G401 (cell line): ENCODE measurements at regions not wholly inside any gene's neighbourhood (a gene's known extent, or its start where the extent isn't known, plus 50 kb on each side); places are given as distances from the start of the nearest gene placed in this dataset.
"Not testable (repeated sequence)": the region's sequence is repeated elsewhere in the genome, so short reads cannot be mapped to it uniquely, and the experiment has no call there.

Experiments
- DNase-seq: peaks from one replicate; pipeline ENCODE4 v3.0.0-alpha.2; 2015; ENCODE audit warnings: low spot score
- in situ Hi-C: cut with HindIII; loops from 2 replicates; pipeline ENCODE4 v1.10.0; 2016; ENCODE audit warnings: low sequenced_read_pairs, mixed read lengths

- in situ Hi-C loops: no loop called here
- DNase-seq: no peak
Measured at GRCh38 chr1:96865731-96866685, 144.4 kb downstream of the PTBP2 start.

DNA sequence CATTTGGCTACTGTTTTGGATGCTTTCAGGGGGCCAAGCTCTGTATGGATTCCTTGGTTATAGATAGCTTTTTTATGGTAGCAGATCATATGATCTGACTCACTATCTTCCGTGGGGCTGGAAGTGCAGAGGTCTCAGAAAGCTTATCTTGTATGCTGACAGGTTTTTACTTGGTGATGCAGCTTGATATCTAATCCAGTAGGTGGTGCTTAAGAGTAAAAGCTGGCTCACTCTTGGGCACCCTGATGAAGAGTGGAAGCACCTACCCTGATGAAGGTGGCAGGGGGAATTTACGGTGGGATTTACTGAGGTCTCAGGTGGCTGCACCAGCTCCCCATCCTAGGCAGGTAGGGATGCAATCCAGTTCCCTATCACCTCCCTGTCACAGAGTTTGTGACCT lies 151.2 kb downstream of the PTBP2 start:
- in situ Hi-C loops: no loop called here
- DNase-seq: no peak

GRCh38 chr1:96878640-96879039 lies 157.1 kb downstream of the PTBP2 start:
- DNase-seq: no peak
- in situ Hi-C loops: no loop called here

DNA sequence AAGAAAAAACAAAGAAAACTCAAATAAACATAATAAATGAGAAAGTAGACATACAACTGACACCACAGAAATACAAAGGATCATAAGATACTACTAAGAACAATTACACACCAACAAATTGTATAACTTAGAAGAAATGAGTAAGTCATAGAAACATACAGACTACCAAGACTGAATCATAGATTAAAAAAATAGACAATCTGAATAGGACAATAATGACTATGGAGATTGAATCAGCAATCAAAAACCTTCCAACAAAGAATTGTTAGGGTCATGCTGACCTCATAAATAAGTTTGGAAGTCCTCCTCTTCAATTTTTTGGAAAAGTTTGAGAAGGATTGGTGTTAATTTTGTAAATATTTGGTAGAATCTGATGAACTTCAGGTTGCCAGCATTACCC lies 159.0 kb downstream of the PTBP2 start:
- no peak for DNase-seq
- in situ Hi-C loops: no loop called here

GRCh38 chr1:96882096-96882495 lies 160.5 kb downstream of the PTBP2 start:
- DNase-seq: no peak
- in situ Hi-C loops: no loop called here

- DNase-seq: no peak
- in situ Hi-C loops: no loop called here
Measured at GRCh38 chr1:96886474-96886873, 164.9 kb downstream of the PTBP2 start.

- in situ Hi-C loops: no loop called here
- DNase-seq: no peak
Measured at GRCh38 chr1:96887501-96887900, 165.9 kb downstream of the PTBP2 start.

DNA sequence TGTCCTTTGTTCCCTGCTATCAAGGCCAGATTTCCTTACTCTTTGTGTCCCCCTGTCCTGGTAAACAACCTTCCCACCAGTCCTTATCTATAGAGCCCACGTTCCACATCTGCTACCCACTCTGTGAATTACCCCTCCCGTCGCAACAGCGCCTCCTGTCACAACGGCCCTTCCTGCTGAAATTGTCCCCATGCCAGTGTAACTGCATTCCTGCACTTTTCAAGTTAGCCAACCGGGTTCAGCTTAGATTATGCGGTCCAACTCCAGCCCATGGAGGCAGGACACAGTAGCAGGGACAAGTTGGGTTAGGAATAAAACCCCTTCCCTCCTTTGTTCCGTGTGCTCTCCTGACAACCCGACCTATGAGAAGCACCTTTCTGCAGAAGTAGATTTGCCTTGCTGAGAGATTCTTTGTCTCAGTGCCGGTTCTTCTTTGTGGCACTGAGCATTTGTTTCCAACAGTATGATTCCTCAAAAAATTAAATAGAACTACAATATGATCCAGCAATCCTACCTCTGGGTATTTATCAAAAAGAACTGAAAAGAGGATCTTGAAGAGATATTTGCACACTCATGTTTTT lies 180.3 kb downstream of the PTBP2 start:
- no peak for DNase-seq
- in situ Hi-C loops: no loop called here

DNA sequence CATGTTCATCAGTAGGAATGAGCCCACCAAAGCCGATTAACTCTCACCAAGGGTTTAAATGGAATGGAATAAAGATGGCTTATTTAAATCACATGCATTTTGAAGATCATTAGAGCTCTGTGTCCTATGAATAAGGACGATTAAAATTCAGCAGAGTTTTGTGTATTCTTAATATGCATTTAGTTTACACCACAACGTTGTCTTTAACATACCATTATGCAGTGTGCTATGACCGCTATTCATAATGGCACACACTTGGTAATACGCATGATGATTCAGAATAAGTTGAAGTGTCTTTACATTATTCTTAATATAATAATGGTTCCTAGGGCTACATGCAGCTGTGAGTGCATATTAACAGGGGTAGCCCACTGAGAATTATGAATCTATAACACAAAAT lies 190.7 kb downstream of the PTBP2 start:
- no peak for DNase-seq
- in situ Hi-C loops: no loop called here

GRCh38 chr1:96915701-96916100 lies 194.1 kb downstream of the PTBP2 start:
- DNase-seq, in situ Hi-C loops: not testable (repeated sequence)

- in situ Hi-C loops: no loop called here
Measured at GRCh38 chr1:96918406-96918805, 196.8 kb downstream of the PTBP2 start.

DNA sequence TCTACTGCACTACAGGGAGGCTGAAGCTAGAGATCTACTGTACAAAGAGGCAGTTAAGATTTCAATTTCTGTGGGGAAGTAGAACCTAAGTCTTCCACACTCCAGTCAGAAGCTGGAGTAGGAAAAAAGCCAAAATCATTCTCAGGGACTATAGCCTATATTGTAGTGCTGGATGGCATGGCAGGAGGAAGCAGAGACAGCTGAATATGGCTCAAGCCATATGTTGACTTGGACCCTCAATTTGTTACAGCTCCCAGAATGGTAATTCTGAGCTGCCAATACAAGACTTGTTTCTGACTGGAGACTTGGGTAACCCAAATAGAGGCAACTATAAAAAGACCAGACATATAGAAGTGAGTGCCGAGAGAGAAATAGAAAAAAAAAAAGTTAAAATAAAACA lies 200.6 kb downstream of the PTBP2 start:
- no peak for DNase-seq
- in situ Hi-C loops: no loop called here

More at GRCh38 chr1:96918406-96918805, 196.8 kb downstream of the PTBP2 start:
- no peak for DNase-seq

GRCh38 chr1:96923753-96924152 lies 202.2 kb downstream of the PTBP2 start:
- DNase-seq: no peak
- in situ Hi-C loops: no loop called here

- DNase-seq: no peak
- in situ Hi-C loops: no loop called here
Measured at GRCh38 chr1:96926176-96926575, 204.6 kb downstream of the PTBP2 start.

- DNase-seq: no peak
- in situ Hi-C loops: no loop called here
Measured at GRCh38 chr1:96927125-96927524, 205.5 kb downstream of the PTBP2 start.

DNA sequence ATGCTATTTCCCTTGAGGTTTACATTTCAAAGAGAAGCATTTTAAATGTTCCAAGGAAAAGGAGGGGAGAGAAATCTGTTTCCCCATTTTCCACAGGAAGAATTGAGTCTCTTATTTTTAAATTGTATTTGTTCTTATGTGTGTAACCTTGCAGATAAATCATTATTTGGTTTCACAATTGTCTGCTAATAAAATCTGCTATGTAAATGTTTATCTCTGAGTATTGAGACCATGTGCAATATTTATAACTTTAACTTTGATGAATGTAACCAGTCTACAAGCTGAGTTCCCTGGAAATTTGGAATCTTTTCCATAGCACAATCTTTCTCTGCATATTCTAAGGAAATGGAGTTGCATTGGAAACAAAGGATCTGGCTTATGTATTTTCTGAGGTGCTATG lies 209.6 kb downstream of the PTBP2 start:
- in situ Hi-C loops: no loop called here
- no peak for DNase-seq

GRCh38 chr1:96934282-96934681 lies 212.7 kb downstream of the PTBP2 start:
- DNase-seq: no peak
- in situ Hi-C loops: no loop called here

DNA sequence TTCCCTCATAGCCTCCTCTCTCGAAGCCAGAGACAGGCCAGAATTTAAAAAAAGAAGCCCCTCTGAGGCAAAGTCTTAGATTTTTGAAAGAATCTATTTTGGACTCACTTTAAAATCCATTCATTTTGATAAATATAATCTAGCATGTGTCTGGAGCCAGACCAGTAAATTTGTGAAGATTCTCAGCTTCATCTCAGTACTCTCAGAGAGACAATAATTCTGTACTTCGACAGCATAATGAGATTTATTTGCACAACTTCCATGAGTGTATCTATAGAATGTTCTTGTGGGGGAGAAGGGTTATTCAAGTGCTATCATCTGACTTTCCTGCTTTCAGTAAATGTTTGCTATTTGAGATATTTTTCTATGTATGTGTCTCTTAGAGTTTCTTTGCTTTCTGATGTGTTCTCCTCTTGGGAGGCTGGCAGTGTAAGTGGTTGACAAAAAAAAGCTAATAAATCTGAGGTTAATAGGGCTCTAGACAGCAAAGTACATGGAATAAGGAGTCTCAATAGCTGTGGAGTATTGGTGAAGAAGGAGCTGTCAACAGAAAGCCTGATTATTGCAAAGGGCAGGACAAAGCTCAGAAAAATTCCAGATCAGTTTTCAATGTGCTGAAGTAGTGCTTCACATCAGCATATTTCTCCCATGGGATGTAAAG lies 223.0 kb downstream of the PTBP2 start:
- DNase-seq: no peak
- in situ Hi-C loops: no loop called here

DNA sequence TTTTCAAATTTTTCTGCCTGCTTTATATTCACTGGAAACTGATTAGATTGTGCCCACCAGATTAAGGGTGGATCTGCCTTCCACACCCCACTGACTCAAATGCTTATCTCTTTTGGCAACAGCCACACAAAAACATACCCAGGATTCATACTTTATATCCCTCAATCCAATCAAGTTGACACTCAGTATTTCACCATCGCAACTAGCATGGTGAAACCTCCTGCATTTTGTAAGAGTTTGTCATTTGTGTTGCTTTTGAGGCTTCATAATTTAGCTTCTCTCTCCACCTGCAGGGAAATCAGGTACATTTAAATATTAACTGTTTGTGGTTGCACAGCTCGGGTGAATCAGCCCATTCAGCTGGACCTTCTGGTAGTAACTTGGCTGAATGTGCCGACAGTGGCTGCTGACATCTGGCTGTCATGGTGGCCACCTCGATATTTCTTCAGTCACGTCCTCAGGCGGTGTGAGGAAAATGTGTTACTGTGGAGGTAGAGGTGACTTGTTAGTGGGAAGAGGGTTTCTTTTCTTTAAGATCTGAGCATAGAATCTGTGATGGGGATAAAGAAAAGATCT lies 224.0 kb downstream of the PTBP2 start:
- no peak for DNase-seq
- in situ Hi-C loops: no loop called here
